Natural killer cell (primary cell): ENCODE measurements at regions not wholly inside any gene's neighbourhood (a gene's known extent, or its start where the extent isn't known, plus 50 kb on each side); places are given as distances from the start of the nearest gene placed in this dataset.

ENCODE experiments used
- ATAC-seq, 3 donors: fragments of 150-1000 bp in 2 of 3; fragments of 200-7000 bp in 1 of 3; cut with Tn5 transposase; 1 replicate in 1 of 3; 2 replicates in 2 of 3; pipeline ENCODE4 v1.10.0; 2021; ENCODE audit warnings: mild to moderate bottlenecking in 2 of 3, moderate library complexity in 2 of 3
- DNase-seq, 2 donors: peaks; one replicate each; pipeline versions ENCODE4 v3.0.0 to v3.0.0-alpha.2; 2013 to 2021; ENCODE audit warnings: mixed read lengths in 1 of 2
- H3K27ac ChIP-seq: one replicate; pipeline ENCODE4 v1.5.1; 2013; ENCODE audit warnings: mild to moderate bottlenecking, low read length
- H3K27me3 ChIP-seq: one replicate; pipeline ENCODE4 v1.6.1; 2013; ENCODE audit warnings: low read length; ENCODE audit not compliant: control insufficient read depth, insufficient read depth
- H3K36me3 ChIP-seq: one replicate; pipeline ENCODE4 v1.6.1; 2013; ENCODE audit warnings: low read length; ENCODE audit not compliant: control insufficient read depth, insufficient read depth
- H3K4me1 ChIP-seq: one replicate; pipeline ENCODE4 v1.6.1; 2013; ENCODE audit warnings: low read length; ENCODE audit not compliant: control insufficient read depth, insufficient read depth
- H3K4me3 ChIP-seq: one replicate; pipeline ENCODE4 v1.5.1; 2013; ENCODE audit warnings: low read length
- H3K9me3 ChIP-seq: one replicate; pipeline ENCODE4 v1.6.1; 2013; ENCODE audit warnings: low read length; ENCODE audit not compliant: control insufficient read depth, insufficient read depth
- H3K27ac Mint-ChIP-seq, 2 donors: one replicate each; pipeline ENCODE4 v1.8.0; 2022; ENCODE audit warnings: mild to moderate bottlenecking in 2 of 2, mixed read lengths in 2 of 2, moderate library complexity in 1 of 2
- H3K27me3 Mint-ChIP-seq, 2 donors: one replicate each; pipeline ENCODE4 v1.8.0; 2022; ENCODE audit warnings: low read depth in 2 of 2, mixed read lengths in 2 of 2
- H3K36me3 Mint-ChIP-seq: one replicate; pipeline ENCODE4 v1.8.0; 2022; ENCODE audit warnings: mixed read lengths
- H3K4me1 Mint-ChIP-seq, 2 donors: one replicate each; pipeline ENCODE4 v1.8.0; 2022; ENCODE audit warnings: mixed read lengths in 2 of 2
- H3K4me3 Mint-ChIP-seq: one replicate; pipeline ENCODE4 v1.8.0; 2022; ENCODE audit warnings: mild to moderate bottlenecking, moderate library complexity, mixed read lengths
- H3K9me3 Mint-ChIP-seq, 2 donors: one replicate each; pipeline ENCODE4 v1.8.0; 2022; ENCODE audit warnings: mixed read lengths in 2 of 2
- CTCF ChIP-seq: fragments of 200-600 bp; IDR thresholded peaks from one replicate; pipeline ENCODE4 v1.8.0; 2022; ENCODE audit warnings: antibody characterized with exemption
- WGBS: methylation state at CpG from one replicate; pipeline ENCODE4 v1.1.7; 2013; ENCODE audit warnings: missing lambda C conversion rate; ENCODE audit not compliant: insufficient coverage; 5-methylcytosine and 5-hydroxymethylcytosine counted together
- intact Hi-C: fragments of 100-400 bp; cut with micrococcal nuclease; formaldehyde crosslinking; loops from one replicate; pipeline ENCODE4 v1.14.2; 2022

GRCh38 chr18:2032036-2032435 is 539.3 kb downstream of the METTL4 start:
- Histone ChIP-seq H3K27me3 (no peaks in the 10 kb centered on the region), H3K27ac (no peak overlapping the region), H3K9me3 (no peaks in the 10 kb centered on the region), H3K4me3 (no peak overlapping the region), H3K4me1 (no peaks in the 10 kb centered on the region), H3K36me3 (no peaks in the 10 kb centered on the region)
- no peak for DNase-seq
- intact Hi-C loops: no loop called here
- no peak for TF ChIP-seq CTCF
- no peaks in the 10 kb centered on the region for H3K36me3 Mint-ChIP-seq
- H3K9me3 Mint-ChIP-seq: peaks cover 2% of the 10 kb centered on the region in 2 donors
- H3K4me1 Mint-ChIP-seq: no peaks in the 10 kb centered on the region
- no peak overlapping the region for H3K4me3 Mint-ChIP-seq
- H3K27me3 Mint-ChIP-seq: peaks cover 0 to 6% of the 10 kb centered on the region in 2 donors
- H3K27ac Mint-ChIP-seq: no peak overlapping the region
- ATAC-seq: no peak

- Histone ChIP-seq H3K27ac (no peak overlapping the region), H3K4me1 (no peaks in the 10 kb centered on the region), H3K9me3 (no peaks in the 10 kb centered on the region), H3K36me3 (no peaks in the 10 kb centered on the region), H3K4me3 (no peak overlapping the region), H3K27me3 (no peaks in the 10 kb centered on the region)
- Mint-ChIP-seq H3K4me1 (no peaks in the 10 kb centered on the region), H3K4me3 (no peak overlapping the region), H3K36me3 (no peaks in the 10 kb centered on the region), H3K27ac (no peak overlapping the region), H3K27me3 (peaks cover 0 to 2% of the 10 kb centered on the region in 2 donors), H3K9me3 (peaks cover 0 to 2% of the 10 kb centered on the region in 2 donors)
- no peak for TF ChIP-seq CTCF
- DNase-seq (no peak), ATAC-seq (no peak)
- intact Hi-C loops: no loop called here
- 95% methylated on average over 7 of the region's 7 CpGs for WGBS
Observed at GRCh38 chr18:2035056-2035455, 536.2 kb downstream of the METTL4 start.

GRCh38 chr18:2036086-2036485 is 535.2 kb downstream of the METTL4 start:
- intact Hi-C loops: no loop called here

More at GRCh38 chr18:2036086-2036485, 535.2 kb downstream of the METTL4 start:
- Mint-ChIP-seq H3K27me3 (peaks cover 0 to 2% of the 10 kb centered on the region in 2 donors), H3K4me1 (no peaks in the 10 kb centered on the region), H3K36me3 (no peaks in the 10 kb centered on the region), H3K9me3 (peaks cover 0 to 2% of the 10 kb centered on the region in 2 donors), H3K4me3 (no peak overlapping the region), H3K27ac (no peak overlapping the region)
- no peaks in the 10 kb centered on the region for H3K4me1 ChIP-seq
- no peaks in the 10 kb centered on the region for H3K27me3 ChIP-seq
- no peaks in the 10 kb centered on the region for H3K36me3 ChIP-seq
- 31% methylated on average over 2 of the region's 3 CpGs for WGBS
- no peaks in the 10 kb centered on the region for H3K9me3 ChIP-seq
- no peak for TF ChIP-seq CTCF
- ATAC-seq (no peak), DNase-seq (no peak)
- H3K27ac ChIP-seq: no peak overlapping the region
- H3K4me3 ChIP-seq: no peak overlapping the region
